HCT116 (cell line): ENCODE measurements at regions not wholly inside any gene's neighbourhood (a gene's known extent, or its start where the extent isn't known, plus 50 kb on each side); places are given as distances from the start of the nearest gene placed in this dataset.

ENCODE experiments used
- ATAC-seq: fragments of 200-7000 bp; cut with Tn5 transposase; 2 replicates; pipeline ENCODE4 v1.9.1; 2020; ENCODE audit warnings: mild to moderate bottlenecking, moderate library complexity
- BruUV-seq: library from RNA; stranded (reverse); fragments of 400-500 nt; replicated peaks from 2 replicates; lab custom pipeline; 2021; lab: Mats Ljungman, UMichigan
- CTCF ChIA-PET: fragments of 300-600 bp; sonication (Branson Sonifier 250); formaldehyde crosslinking; loops from one replicate; lab custom pipeline; 2021; ENCODE audit warnings: antibody characterized with exemption; lab: Charles Lee
- POLR2A ChIA-PET: fragments of 300-600, 350-600 bp; sonication (Branson Sonifier 250); formaldehyde crosslinking; loops from one replicate; lab custom pipeline; 2021; ENCODE audit warnings: antibody characterized with exemption; lab: Charles Lee
- RAD21 ChIA-PET, 2 experiments: fragments of 300-600 bp; sonication (Branson Sonifier 250); formaldehyde crosslinking; loops; one replicate each; lab custom pipeline; 2023; ENCODE audit warnings: low total read pairs in 2 of 2; ENCODE audit not compliant: uncharacterized antibody in 2 of 2, unreplicated experiment in 2 of 2, low non-redundant PET in 1 of 2; lab: Charles Lee
- DNase-seq: peaks from one replicate; pipeline ENCODE4 v3.0.0-alpha.2; 2010; ENCODE audit warnings: low read depth, low spot score
- H2AFZ ChIP-seq: fragments of 200-600 bp; shearing (Covaris generic), sonication (generic); 2 replicates; pipeline ENCODE4 v1.6.1; 2017; ENCODE audit warnings: low read depth, mixed run types, mixed read lengths, antibody characterized with exemption, low read length; ENCODE audit not compliant: poor library complexity, severe bottlenecking
- H3K27ac ChIP-seq: 2 replicates; pipeline ENCODE4 v1.5.1; 2012; ENCODE audit warnings: low read depth, low read length
- H3K27me3 ChIP-seq: fragments of 200-600 bp; sonication (generic); 2 replicates; pipeline ENCODE4 v1.6.1; 2016; ENCODE audit warnings: mixed run types, low read length, mixed read lengths; ENCODE audit not compliant: insufficient read depth
- H3K36me3 ChIP-seq, 2 experiments: fragments of 200-500 bp in 1 of 2; fragments of 200-600 bp in 1 of 2; sonication (Bioruptor generic) in 1 of 2; sonication (generic) in 1 of 2; 2 replicates each; pipeline versions ENCODE4 v1.5.1 to v1.6.1; 2014 to 2016; ENCODE audit warnings: low read length in 2 of 2, inconsistent platforms in 1 of 2, mixed read lengths in 1 of 2, mixed run types in 1 of 2; ENCODE audit not compliant: insufficient read depth in 2 of 2, control insufficient read depth in 1 of 2
- H3K4me1 ChIP-seq, 2 experiments: fragments of 200-600 bp in 1 of 2; sonication (generic) in 1 of 2; 2 replicates each; pipeline versions ENCODE4 v1.5.1 to v1.6.1; 2012 to 2017; ENCODE audit warnings: low read length in 2 of 2, inconsistent platforms in 1 of 2, mild to moderate bottlenecking in 1 of 2, mixed read lengths in 1 of 2, mixed run types in 1 of 2, moderate library complexity in 1 of 2; ENCODE audit not compliant: insufficient read depth in 2 of 2, control insufficient read depth in 1 of 2
- H3K4me2 ChIP-seq: fragments of 200-600 bp; sonication (generic); 2 replicates; pipeline ENCODE4 v1.6.1; 2017; ENCODE audit warnings: mixed run types, low read length, mixed read lengths
- H3K4me3 ChIP-seq, 2 experiments: fragments of 200-600 bp in 1 of 2; sonication (generic) in 1 of 2; replicated peaks in 1 of 2; 2 replicates each; pipeline ENCODE4 v1.5.1; 2011 to 2016; ENCODE audit warnings: low read length in 2 of 2, control low read depth in 1 of 2, low read depth in 1 of 2, mild to moderate bottlenecking in 1 of 2, mixed read lengths in 1 of 2, mixed run types in 1 of 2
- H3K79me2 ChIP-seq: fragments of 200-600 bp; sonication (generic); 2 replicates; pipeline ENCODE4 v1.6.1; 2017; ENCODE audit warnings: mild to moderate bottlenecking, mixed run types, low read length, moderate library complexity, mixed read lengths; ENCODE audit not compliant: insufficient read depth
- H3K9ac ChIP-seq: fragments of 200-600 bp; sonication (generic); 2 replicates; pipeline ENCODE4 v1.6.1; 2016; ENCODE audit warnings: low read length, mixed read lengths
- H3K9me2 ChIP-seq: fragments of 200-600 bp; sonication (generic), shearing (Covaris generic); 2 replicates; pipeline ENCODE4 v1.6.1; 2017; ENCODE audit warnings: mixed run types, mild to moderate bottlenecking, moderate library complexity; ENCODE audit not compliant: insufficient read depth
- H3K9me3 ChIP-seq, 2 experiments: fragments of 200-500 bp in 1 of 2; fragments of 200-600 bp in 1 of 2; sonication (Bioruptor generic) in 1 of 2; sonication (generic) in 1 of 2; 2 replicates each; pipeline ENCODE4 v1.6.1; 2014 to 2017; ENCODE audit warnings: low read length in 2 of 2, mixed read lengths in 2 of 2, inconsistent platforms in 1 of 2, low read depth in 1 of 2, mild to moderate bottlenecking in 1 of 2, mixed run types in 1 of 2, moderate library complexity in 1 of 2; ENCODE audit not compliant: control insufficient read depth in 1 of 2, insufficient read depth in 1 of 2
- H4K20me1 ChIP-seq: fragments of 200-600 bp; sonication (generic), shearing (Covaris generic); 2 replicates; pipeline ENCODE4 v1.6.1; 2017; ENCODE audit warnings: mixed run types, mild to moderate bottlenecking, moderate library complexity; ENCODE audit not compliant: insufficient read depth
- ATF3 ChIP-seq: IDR thresholded peaks from 2 replicates; pipeline ENCODE4 v1.6.1; 2012
- CTCF ChIP-seq, 3 experiments: fragments of 200-600 bp in 1 of 3; sonication (generic) in 1 of 3; IDR thresholded peaks in 2 of 3; conservative IDR thresholded peaks in 1 of 3; 2 replicates each; pipeline ENCODE4 v1.5.1; 2012 to 2017; ENCODE audit warnings: low read depth in 2 of 3, low read length in 2 of 3, antibody characterized with exemption in 1 of 3, borderline replicate concordance in 1 of 3, control low read depth in 1 of 3, mild to moderate bottlenecking in 1 of 3, mixed read lengths in 1 of 3, mixed run types in 1 of 3, moderate library complexity in 1 of 3; ENCODE audit not compliant: insufficient read depth in 1 of 3
- ELF1 ChIP-seq: IDR thresholded peaks from 2 replicates; pipeline ENCODE4 v1.6.1; 2012; ENCODE audit warnings: low read depth, borderline replicate concordance
- FOSL1 ChIP-seq: IDR thresholded peaks from 2 replicates; pipeline ENCODE4 v1.6.1; 2012; ENCODE audit warnings: low read depth
- POLR2A ChIP-seq: IDR thresholded peaks from 2 replicates; pipeline ENCODE4 v1.7.0; 2011; ENCODE audit warnings: borderline replicate concordance; ENCODE audit not compliant: insufficient read depth, insufficient read length; ENCODE audit errors: extremely low read depth
- SRF ChIP-seq: IDR thresholded peaks from 2 replicates; pipeline ENCODE4 v1.6.1; 2012; ENCODE audit warnings: low read depth
- YY1 ChIP-seq: IDR thresholded peaks from 2 replicates; pipeline ENCODE4 v1.6.1; 2011; ENCODE audit warnings: low read length, low read depth, moderate library complexity, mild to moderate bottlenecking; ENCODE audit not compliant: insufficient replicate concordance; ENCODE audit errors: extremely low read depth
- ZFX ChIP-seq: fragments of 450-650 bp; IDR thresholded peaks from 2 replicates; pipeline ENCODE4 v1.6.1; 2017
- intact Hi-C: fragments of 100-400 bp; cut with micrococcal nuclease; formaldehyde crosslinking; loops from 2 replicates; pipeline ENCODE4 v1.10.0; 2022

GRCh38 chr9:99573886-99574285 is 247.8 kb upstream of the NR4A3 start (continued):
- TF ChIP-seq ATF3 (no peak), SRF (no peak), ZFX (no peak), POLR2A (no peak), FOSL1 (no peak), ELF1 (no peak)

GRCh38 chr9:99576002-99576401 is 245.7 kb upstream of the NR4A3 start:
- ChIA-PET POLR2A (no interaction called here), CTCF (no interaction called here), RAD21 (no interaction called here)
- intact Hi-C loops = no loop called here
- TF ChIP-seq YY1 (no peak), CTCF (IDR thresholded peaks at IDR 0.05 in 2 of 3, conservative IDR thresholded peaks at IDR 0.05 in 1 of 3; ENCODE audit: borderline replicate concordance in 1 of 3, insufficient read depth in 1 of 3, low read depth in 2 of 3, low read length in 2 of 3) (peak in 2 of 3 experiments; percentile 34 to 39; a peak in 3 of 6 replicates), POLR2A (no peak), ELF1 (no peak)
- Histone ChIP-seq H3K9ac (no peak overlapping the region), H3K4me2 (no peak overlapping the region), H3K9me2 (no peaks in the 10 kb centered on the region), H3K4me1 (no peaks in the 10 kb centered on the region), H2AFZ (no peak overlapping the region), H3K4me3 (no peak overlapping the region), H3K27me3 (no peaks in the 10 kb centered on the region), H3K9me3 (no peaks in the 10 kb centered on the region), H3K36me3 (no peaks in the 10 kb centered on the region), H3K27ac (no peak overlapping the region), H3K79me2 (no peaks in the 10 kb centered on the region), H4K20me1 (no peaks in the 10 kb centered on the region)
- DNase-seq (no peak), ATAC-seq (peak; percentile 79)
- BruUV-seq = no TSS peak
